Lower lobe of right lung (tissue), 2 donors: ENCODE measurements at regions not wholly inside any gene's neighbourhood (a gene's known extent, or its start where the extent isn't known, plus 50 kb on each side); places are given as distances from the start of the nearest gene placed in this dataset. TPM values are rescaled to one million over a fixed set of nuclear protein-coding genes. Genes with fewer than 3 reads are reported as not detected.

Experiments
- ATAC-seq, 2 donors: fragments of 200-7000 bp; cut with Tn5 transposase; one replicate each; pipeline ENCODE4 v1.9.1; 2020 to 2022; ENCODE audit warnings: mild to moderate bottlenecking in 2 of 2, moderate library complexity in 2 of 2
- DNase-seq: peaks from one replicate; pipeline ENCODE4 v3.0.0-alpha.2; 2020
- H3K27ac ChIP-seq: fragments of 200-600 bp; one replicate; pipeline ENCODE4 v1.8.0; 2022
- H3K27me3 ChIP-seq: fragments of 200-600 bp; one replicate; pipeline ENCODE4 v1.8.0; 2022; ENCODE audit warnings: low read depth
- H3K36me3 ChIP-seq: fragments of 200-600 bp; one replicate; pipeline ENCODE4 v1.8.0; 2022; ENCODE audit warnings: mild to moderate bottlenecking
- H3K4me1 ChIP-seq: fragments of 200-600 bp; one replicate; pipeline ENCODE4 v1.8.0; 2022
- H3K4me3 ChIP-seq: fragments of 200-600 bp; one replicate; pipeline ENCODE4 v1.8.0; 2022; ENCODE audit warnings: mild to moderate bottlenecking
- H3K9me3 ChIP-seq: fragments of 200-600 bp; one replicate; pipeline ENCODE4 v1.8.0; 2022
- CTCF ChIP-seq: fragments of 200-600 bp; IDR thresholded peaks from one replicate; pipeline ENCODE4 v1.8.0; 2022; ENCODE audit warnings: antibody characterized with exemption, mild to moderate bottlenecking
- intact Hi-C: fragments of 100-400 bp; cut with DNase I; formaldehyde crosslinking; loops from one replicate; pipeline ENCODE4 v1.11.0; 2022
- microRNA-seq: library from miRNA; unstranded; fragments of <30 nt; microRNA quantifications from one replicate; pipeline ENCODE4 v1.2.0, GENCODE V29; 2020; ENCODE audit warnings: borderline number of aligned reads
- donor health status: DM: no; HTN: yes; CAD: no; lungs with severe emphysema.

GRCh38 chr9:88937248-88937647 is 54.0 kb upstream of the S1PR3 start:
- Histone ChIP-seq H3K27me3 (no peaks in the 10 kb centered on the region), H3K9me3 (no peaks in the 10 kb centered on the region), H3K27ac (no peak overlapping the region), H3K36me3 (no peaks in the 10 kb centered on the region), H3K4me3 (no peak overlapping the region), H3K4me1 (peaks cover 16% of the 10 kb centered on the region)
- no peak for TF ChIP-seq CTCF
- DNase-seq (no peak), ATAC-seq (no peak)
- intact Hi-C loops, result no loop called here

GRCh38 chr9:88938189-88938588 is 53.1 kb upstream of the S1PR3 start:
- H3K27ac ChIP-seq, result no peak overlapping the region
- H3K36me3 ChIP-seq, result no peaks in the 10 kb centered on the region
- no peaks in the 10 kb centered on the region for H3K9me3 ChIP-seq
- TF ChIP-seq CTCF, result no peak
- no peak overlapping the region for H3K4me3 ChIP-seq
- no peaks in the 10 kb centered on the region for H3K27me3 ChIP-seq
- intact Hi-C loops, result no loop called here
- no peak for DNase-seq
- H3K4me1 ChIP-seq, result peaks cover 16% of the 10 kb centered on the region
- ATAC-seq, result peak in 1 of 2 donors; percentile 46

Small RNA genes in the stretch of these regions (microRNA-seq; reads per million reads assigned to microRNA genes)
- gene MIR4289, result not detected
